ENCODE measurements at regions not wholly inside any gene's neighbourhood (a gene's known extent, or its start where the extent isn't known, plus 50 kb on each side); places are given as distances from the start of the nearest gene placed in this dataset.

DNA sequence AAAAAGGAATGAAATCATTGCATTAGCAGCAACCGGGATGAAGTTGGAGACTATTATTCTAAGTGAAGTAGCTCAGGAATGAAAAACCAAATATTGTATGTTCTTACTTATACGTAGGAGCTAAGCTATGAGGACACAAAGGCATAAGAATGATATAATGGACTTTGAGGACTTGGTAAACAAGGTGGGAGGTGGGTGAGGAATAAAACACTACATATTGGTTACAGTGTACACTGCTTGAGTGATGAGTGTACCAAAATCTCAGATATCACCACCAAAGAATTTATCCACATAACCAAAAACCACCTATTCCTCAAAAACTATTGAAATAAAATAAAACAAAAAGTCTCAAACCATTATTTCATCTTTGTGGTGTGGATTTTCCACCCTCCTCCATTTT, 593.5 kb downstream of the TENT5A start:
- no peak overlapping the region for H3K27ac ChIP-seq (ENCODE audit: low read depth, low read length)
- no peak overlapping the region for H4K5ac ChIP-seq (ENCODE audit: insufficient read length, low read depth, low read length)
- H4K20me1 ChIP-seq (replicated peaks in 1 of 2; ENCODE audit: control insufficient read depth in 1 of 2, insufficient read depth in 2 of 2, low read length in 2 of 2) = no peaks in the 10 kb centered on the region
- no peak overlapping the region for H2BK15ac ChIP-seq (ENCODE audit: low read length)
- H2AFZ ChIP-seq (ENCODE audit: low read length) = no peak overlapping the region
- DNase-seq (ENCODE audit: low read depth in 1 of 2, low spot score in 2 of 2) (no peak), FAIRE-seq (no peak)
- H3K4me3 ChIP-seq (ENCODE audit: extremely low read depth in 1 of 4, insufficient read depth in 2 of 4, low read depth in 3 of 4, low read length in 4 of 4) = no peak overlapping the region
- no peak overlapping the region for H2BK20ac ChIP-seq (ENCODE audit: low read length)
- H3K79me2 ChIP-seq (ENCODE audit: control insufficient read depth in 1 of 2, insufficient read depth in 2 of 2, low read length in 2 of 2) = no peaks in the 10 kb centered on the region
- H3K14ac ChIP-seq (ENCODE audit: insufficient read length) = no peak overlapping the region
- ChIA-PET CTCF (ENCODE audit: partially characterized antibody) (no interaction called here), POLR2A (ENCODE audit: partially characterized antibody) (no interaction called here)
- no peak overlapping the region for H2BK5ac ChIP-seq (ENCODE audit: low read depth, low read length)
- WGBS, 2 experiments (ENCODE audit: extremely low coverage in 1 of 2, insufficient coverage in 1 of 2, insufficient read length in 1 of 2, insufficient replicate concordance in 2 of 2, low coverage in 1 of 2, low lambda C conversion rate in 2 of 2, missing lambda C conversion rate in 1 of 2) = 90% methylated on average over 2 of the region's 2 CpGs; no CpG with 5 or more reads in 1 of the 2 experiments
- no peaks in the 10 kb centered on the region for H3K27me3 ChIP-seq (replicated peaks in 1 of 4; ENCODE audit: control insufficient read depth in 3 of 4, extremely low read depth in 1 of 4, insufficient read depth in 3 of 4, low read length in 3 of 4)
- no peak overlapping the region for H2BK12ac ChIP-seq (ENCODE audit: low read depth, low read length)
- H2AK5ac ChIP-seq (ENCODE audit: low read depth, low read length) = no peak overlapping the region
- H3K23ac ChIP-seq (ENCODE audit: insufficient read length) = no peak overlapping the region
- no peaks in the 10 kb centered on the region for H3K36me3 ChIP-seq (ENCODE audit: control insufficient read depth in 2 of 4, insufficient read depth in 4 of 4, low read length in 3 of 4)
- H3K18ac ChIP-seq (ENCODE audit: extremely low read depth, low read length) = no peak overlapping the region
- H3K56ac ChIP-seq (replicated peaks; ENCODE audit: insufficient read length, low read depth, low read length) = no peak overlapping the region
- H3K4me2 ChIP-seq (ENCODE audit: insufficient read depth in 1 of 2, low read depth in 2 of 2, low read length in 2 of 2) = no peak overlapping the region
- no peak overlapping the region for H3K9ac ChIP-seq (replicated peaks in 1 of 4; ENCODE audit: extremely low read depth in 1 of 4, low read depth in 3 of 4, low read length in 3 of 4)
- no peak overlapping the region for H3K4ac ChIP-seq (replicated peaks; ENCODE audit: insufficient read length, low read depth, low read length)
- no peak overlapping the region for H4K91ac ChIP-seq (replicated peaks; ENCODE audit: insufficient read length, low read length)
- no peaks in the 10 kb centered on the region for H3K23me2 ChIP-seq (ENCODE audit: low read depth, low read length)
- H2BK120ac ChIP-seq (replicated peaks; ENCODE audit: low read depth, low read length) = no peak overlapping the region
- no peak overlapping the region for H4K8ac ChIP-seq (ENCODE audit: extremely low read depth, insufficient read depth, low read length)
- H3K4me1 ChIP-seq (replicated peaks in 1 of 4; ENCODE audit: control insufficient read depth in 3 of 4, insufficient read depth in 4 of 4, low read length in 3 of 4) = no peaks in the 10 kb centered on the region
- H3K9me3 ChIP-seq (ENCODE audit: insufficient read depth in 2 of 2, low read depth in 1 of 2, low read length in 1 of 2) = no peaks in the 10 kb centered on the region
- H3K79me1 ChIP-seq (ENCODE audit: low read depth, low read length) = no peaks in the 10 kb centered on the region
- TF ChIP-seq TCF12 (IDR thresholded peaks at IDR 0.05; ENCODE audit: low read depth, low read length) (no peak), TBP (IDR thresholded peaks at IDR 0.05; ENCODE audit: low read depth, low read length) (no peak), RFX5 (IDR thresholded peaks at IDR 0.05; ENCODE audit: borderline replicate concordance, low read depth, low read length) (no peak), JUN (IDR thresholded peaks at IDR 0.05; ENCODE audit: low read depth, low read length) (no peak), POU5F1 (IDR thresholded peaks at IDR 0.05; ENCODE audit: low read depth, low read length) (no peak), BCL11A (IDR thresholded peaks at IDR 0.05; ENCODE audit: low read depth in 2 of 2, low read length in 2 of 2) (no peak), ZNF274 (IDR thresholded peaks at IDR 0.05; ENCODE audit: borderline replicate concordance, extremely low read depth, low read length) (no peak), CHD2 (IDR thresholded peaks at IDR 0.05; ENCODE audit: low read length) (no peak), RAD21 (IDR thresholded peaks at IDR 0.05 in 1 of 2, conservative IDR thresholded peaks at IDR 0.05 in 1 of 2; ENCODE audit: low read depth in 2 of 2, low read length in 2 of 2) (no peak), SP2 (IDR thresholded peaks at IDR 0.05; ENCODE audit: low read length) (no peak), CHD1 (IDR thresholded peaks at IDR 0.05; ENCODE audit: low read depth, low read length) (no peak)
- TF ChIP-seq, protein P1, sequence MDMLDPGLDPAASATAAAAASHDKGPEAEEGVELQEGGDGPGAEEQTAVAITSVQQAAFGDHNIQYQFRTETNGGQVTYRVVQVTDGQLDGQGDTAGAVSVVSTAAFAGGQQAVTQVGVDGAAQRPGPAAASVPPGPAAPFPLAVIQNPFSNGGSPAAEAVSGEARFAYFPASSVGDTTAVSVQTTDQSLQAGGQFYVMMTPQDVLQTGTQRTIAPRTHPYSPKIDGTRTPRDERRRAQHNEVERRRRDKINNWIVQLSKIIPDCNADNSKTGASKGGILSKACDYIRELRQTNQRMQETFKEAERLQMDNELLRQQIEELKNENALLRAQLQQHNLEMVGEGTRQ (IDR thresholded peaks at IDR 0.05; ENCODE audit: low read length) = no peak
- TF ChIP-seq, protein P2, sequence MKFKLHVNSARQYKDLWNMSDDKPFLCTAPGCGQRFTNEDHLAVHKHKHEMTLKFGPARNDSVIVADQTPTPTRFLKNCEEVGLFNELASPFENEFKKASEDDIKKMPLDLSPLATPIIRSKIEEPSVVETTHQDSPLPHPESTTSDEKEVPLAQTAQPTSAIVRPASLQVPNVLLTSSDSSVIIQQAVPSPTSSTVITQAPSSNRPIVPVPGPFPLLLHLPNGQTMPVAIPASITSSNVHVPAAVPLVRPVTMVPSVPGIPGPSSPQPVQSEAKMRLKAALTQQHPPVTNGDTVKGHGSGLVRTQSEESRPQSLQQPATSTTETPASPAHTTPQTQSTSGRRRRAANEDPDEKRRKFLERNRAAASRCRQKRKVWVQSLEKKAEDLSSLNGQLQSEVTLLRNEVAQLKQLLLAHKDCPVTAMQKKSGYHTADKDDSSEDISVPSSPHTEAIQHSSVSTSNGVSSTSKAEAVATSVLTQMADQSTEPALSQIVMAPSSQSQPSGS (IDR thresholded peaks at IDR 0.05; ENCODE audit: low read length) = no peak

Measured in H1 (cell line).